ENCODE measurements at regions not wholly inside any gene's neighbourhood (a gene's known extent, or its start where the extent isn't known, plus 50 kb on each side); places are given as distances from the start of the nearest gene placed in this dataset.

DNA sequence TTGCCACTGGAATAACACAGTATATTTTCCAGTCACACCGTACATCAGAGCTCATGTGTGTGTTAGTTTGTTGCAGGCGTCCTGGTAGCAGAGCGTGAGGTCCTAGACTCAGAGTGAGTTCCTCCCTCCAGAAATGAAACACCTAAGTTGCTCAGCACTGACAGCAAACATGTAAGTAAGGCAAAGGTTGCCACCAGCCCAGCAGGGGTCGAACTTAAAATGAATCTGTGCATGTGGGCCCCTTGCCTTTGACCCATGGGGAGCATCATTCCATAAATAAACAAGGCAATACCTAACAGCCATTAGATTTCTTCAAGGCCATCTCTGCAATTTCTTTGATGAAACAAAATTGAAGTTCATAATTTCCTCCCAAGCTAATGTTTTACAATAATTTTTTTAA lies 125.3 kb upstream of the ERG start:
- Histone ChIP-seq H3K4me1 (ENCODE audit: control insufficient read depth in 4 of 4, insufficient read depth in 4 of 4, low read length in 3 of 4) (no peaks in the 10 kb centered on the region), H3K4me3 (ENCODE audit: low read depth in 1 of 3, low read length in 3 of 3) (no peak overlapping the region), H3K9me3 (ENCODE audit: control insufficient read depth in 4 of 4, low read length in 3 of 4) (no peaks in the 10 kb centered on the region), H3K27me3 (ENCODE audit: control insufficient read depth in 4 of 4, insufficient read depth in 4 of 4, low read length in 3 of 4) (no peaks in the 10 kb centered on the region), H3K9ac (ENCODE audit: low read depth in 1 of 2, low read length in 2 of 2) (no peak overlapping the region), H3K27ac (ENCODE audit: low read depth in 1 of 2, low read length in 2 of 2) (no peak overlapping the region), H3K36me3 (ENCODE audit: control insufficient read depth in 4 of 4, insufficient read depth in 3 of 4, low read depth in 1 of 4, low read length in 3 of 4) (no peaks in the 10 kb centered on the region)
- WGBS, result 57% methylated on average over 4 of the region's 4 CpGs
- TF ChIP-seq, protein P1, sequence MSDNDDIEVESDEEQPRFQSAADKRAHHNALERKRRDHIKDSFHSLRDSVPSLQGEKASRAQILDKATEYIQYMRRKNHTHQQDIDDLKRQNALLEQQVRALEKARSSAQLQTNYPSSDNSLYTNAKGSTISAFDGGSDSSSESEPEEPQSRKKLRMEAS (IDR thresholded peaks at IDR 0.05), result no peak
- TF ChIP-seq, protein P2, sequence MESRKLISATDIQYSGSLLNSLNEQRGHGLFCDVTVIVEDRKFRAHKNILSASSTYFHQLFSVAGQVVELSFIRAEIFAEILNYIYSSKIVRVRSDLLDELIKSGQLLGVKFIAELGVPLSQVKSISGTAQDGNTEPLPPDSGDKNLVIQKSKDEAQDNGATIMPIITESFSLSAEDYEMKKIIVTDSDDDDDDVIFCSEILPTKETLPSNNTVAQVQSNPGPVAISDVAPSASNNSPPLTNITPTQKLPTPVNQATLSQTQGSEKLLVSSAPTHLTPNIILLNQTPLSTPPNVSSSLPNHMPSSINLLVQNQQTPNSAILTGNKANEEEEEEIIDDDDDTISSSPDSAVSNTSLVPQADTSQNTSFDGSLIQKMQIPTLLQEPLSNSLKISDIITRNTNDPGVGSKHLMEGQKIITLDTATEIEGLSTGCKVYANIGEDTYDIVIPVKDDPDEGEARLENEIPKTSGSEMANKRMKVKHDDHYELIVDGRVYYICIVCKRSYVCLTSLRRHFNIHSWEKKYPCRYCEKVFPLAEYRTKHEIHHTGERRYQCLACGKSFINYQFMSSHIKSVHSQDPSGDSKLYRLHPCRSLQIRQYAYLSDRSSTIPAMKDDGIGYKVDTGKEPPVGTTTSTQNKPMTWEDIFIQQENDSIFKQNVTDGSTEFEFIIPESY (IDR thresholded peaks at IDR 0.05), result no peak
- TF ChIP-seq FOXA1 (IDR thresholded peaks at IDR 0.05) (no peak), EGR1 (IDR thresholded peaks at IDR 0.05; ENCODE audit: low read depth in 2 of 2) (no peak), GABPA (IDR thresholded peaks at IDR 0.05 in 1 of 2, conservative IDR thresholded peaks at IDR 0.05 in 1 of 2) (no peak), TAF1 (conservative IDR thresholded peaks at IDR 0.05) (no peak), YY1 (IDR thresholded peaks at IDR 0.05) (no peak), JUND (IDR thresholded peaks at IDR 0.05) (no peak), FOXA2 (IDR thresholded peaks at IDR 0.05) (no peak), NR2F2 (IDR thresholded peaks at IDR 0.05) (no peak)
- TF ChIP-seq, protein P3, sequence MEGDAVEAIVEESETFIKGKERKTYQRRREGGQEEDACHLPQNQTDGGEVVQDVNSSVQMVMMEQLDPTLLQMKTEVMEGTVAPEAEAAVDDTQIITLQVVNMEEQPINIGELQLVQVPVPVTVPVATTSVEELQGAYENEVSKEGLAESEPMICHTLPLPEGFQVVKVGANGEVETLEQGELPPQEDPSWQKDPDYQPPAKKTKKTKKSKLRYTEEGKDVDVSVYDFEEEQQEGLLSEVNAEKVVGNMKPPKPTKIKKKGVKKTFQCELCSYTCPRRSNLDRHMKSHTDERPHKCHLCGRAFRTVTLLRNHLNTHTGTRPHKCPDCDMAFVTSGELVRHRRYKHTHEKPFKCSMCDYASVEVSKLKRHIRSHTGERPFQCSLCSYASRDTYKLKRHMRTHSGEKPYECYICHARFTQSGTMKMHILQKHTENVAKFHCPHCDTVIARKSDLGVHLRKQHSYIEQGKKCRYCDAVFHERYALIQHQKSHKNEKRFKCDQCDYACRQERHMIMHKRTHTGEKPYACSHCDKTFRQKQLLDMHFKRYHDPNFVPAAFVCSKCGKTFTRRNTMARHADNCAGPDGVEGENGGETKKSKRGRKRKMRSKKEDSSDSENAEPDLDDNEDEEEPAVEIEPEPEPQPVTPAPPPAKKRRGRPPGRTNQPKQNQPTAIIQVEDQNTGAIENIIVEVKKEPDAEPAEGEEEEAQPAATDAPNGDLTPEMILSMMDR (IDR thresholded peaks at IDR 0.05; ENCODE audit: low read depth, low read length, missing input control), result no peak
- TF ChIP-seq, protein P4, sequence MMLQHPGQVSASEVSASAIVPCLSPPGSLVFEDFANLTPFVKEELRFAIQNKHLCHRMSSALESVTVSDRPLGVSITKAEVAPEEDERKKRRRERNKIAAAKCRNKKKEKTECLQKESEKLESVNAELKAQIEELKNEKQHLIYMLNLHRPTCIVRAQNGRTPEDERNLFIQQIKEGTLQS (IDR thresholded peaks at IDR 0.05), result no peak
- no peak for DNase-seq (ENCODE audit: low spot score)

DNA sequence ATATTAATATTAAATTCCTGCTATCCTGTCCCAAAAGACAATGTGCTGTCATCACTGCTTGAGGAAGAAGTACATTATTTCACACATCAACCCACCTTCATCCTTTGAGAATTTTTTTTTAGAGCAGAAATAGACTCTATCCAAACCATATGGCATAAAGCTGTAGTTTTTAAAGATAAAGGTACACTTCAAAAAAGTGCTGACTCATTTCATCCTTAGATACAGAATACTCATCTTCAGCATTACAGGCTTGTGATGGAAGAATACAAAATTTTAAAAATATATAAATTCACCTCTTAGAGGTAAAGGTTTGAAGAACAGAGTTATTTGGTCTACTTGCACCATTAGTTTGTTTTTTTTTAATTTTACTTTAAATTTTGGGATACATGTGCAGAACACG lies 126.7 kb upstream of the ERG start:
- WGBS, result 99% methylated on average over 1 of the region's 1 CpG
- no peak for TF ChIP-seq JUND (IDR thresholded peaks at IDR 0.05)
- TF ChIP-seq, protein P5, sequence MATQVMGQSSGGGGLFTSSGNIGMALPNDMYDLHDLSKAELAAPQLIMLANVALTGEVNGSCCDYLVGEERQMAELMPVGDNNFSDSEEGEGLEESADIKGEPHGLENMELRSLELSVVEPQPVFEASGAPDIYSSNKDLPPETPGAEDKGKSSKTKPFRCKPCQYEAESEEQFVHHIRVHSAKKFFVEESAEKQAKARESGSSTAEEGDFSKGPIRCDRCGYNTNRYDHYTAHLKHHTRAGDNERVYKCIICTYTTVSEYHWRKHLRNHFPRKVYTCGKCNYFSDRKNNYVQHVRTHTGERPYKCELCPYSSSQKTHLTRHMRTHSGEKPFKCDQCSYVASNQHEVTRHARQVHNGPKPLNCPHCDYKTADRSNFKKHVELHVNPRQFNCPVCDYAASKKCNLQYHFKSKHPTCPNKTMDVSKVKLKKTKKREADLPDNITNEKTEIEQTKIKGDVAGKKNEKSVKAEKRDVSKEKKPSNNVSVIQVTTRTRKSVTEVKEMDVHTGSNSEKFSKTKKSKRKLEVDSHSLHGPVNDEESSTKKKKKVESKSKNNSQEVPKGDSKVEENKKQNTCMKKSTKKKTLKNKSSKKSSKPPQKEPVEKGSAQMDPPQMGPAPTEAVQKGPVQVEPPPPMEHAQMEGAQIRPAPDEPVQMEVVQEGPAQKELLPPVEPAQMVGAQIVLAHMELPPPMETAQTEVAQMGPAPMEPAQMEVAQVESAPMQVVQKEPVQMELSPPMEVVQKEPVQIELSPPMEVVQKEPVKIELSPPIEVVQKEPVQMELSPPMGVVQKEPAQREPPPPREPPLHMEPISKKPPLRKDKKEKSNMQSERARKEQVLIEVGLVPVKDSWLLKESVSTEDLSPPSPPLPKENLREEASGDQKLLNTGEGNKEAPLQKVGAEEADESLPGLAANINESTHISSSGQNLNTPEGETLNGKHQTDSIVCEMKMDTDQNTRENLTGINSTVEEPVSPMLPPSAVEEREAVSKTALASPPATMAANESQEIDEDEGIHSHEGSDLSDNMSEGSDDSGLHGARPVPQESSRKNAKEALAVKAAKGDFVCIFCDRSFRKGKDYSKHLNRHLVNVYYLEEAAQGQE (IDR thresholded peaks at IDR 0.05), result no peak
- no peak for TF ChIP-seq NR2F2 (IDR thresholded peaks at IDR 0.05)
- TF ChIP-seq FOXA2 (IDR thresholded peaks at IDR 0.05), result no peak
- no peak for TF ChIP-seq RAD21 (IDR thresholded peaks at IDR 0.05)
- no peak for TF ChIP-seq HNF4G (IDR thresholded peaks at IDR 0.05)
- no peak for TF ChIP-seq RXRA (IDR thresholded peaks at IDR 0.05)
- TF ChIP-seq SP1 (IDR thresholded peaks at IDR 0.05), result no peak
- TF ChIP-seq HNF4A (conservative IDR thresholded peaks at IDR 0.05), result no peak
- no peak for DNase-seq (ENCODE audit: low spot score)
- Histone ChIP-seq H3K36me3 (ENCODE audit: control insufficient read depth in 4 of 4, insufficient read depth in 3 of 4, low read depth in 1 of 4, low read length in 3 of 4) (no peaks in the 10 kb centered on the region), H3K9ac (ENCODE audit: low read depth in 1 of 2, low read length in 2 of 2) (no peak overlapping the region), H3K9me3 (ENCODE audit: control insufficient read depth in 4 of 4, low read length in 3 of 4) (peaks cover 0 to 3% (median 0%) of the 10 kb centered on the region in 4 donors), H3K27ac (ENCODE audit: low read depth in 1 of 2, low read length in 2 of 2) (no peak overlapping the region), H3K27me3 (ENCODE audit: control insufficient read depth in 4 of 4, insufficient read depth in 4 of 4, low read length in 3 of 4) (no peaks in the 10 kb centered on the region), H3K4me1 (ENCODE audit: control insufficient read depth in 4 of 4, insufficient read depth in 4 of 4, low read length in 3 of 4) (no peaks in the 10 kb centered on the region), H3K4me3 (ENCODE audit: low read depth in 1 of 3, low read length in 3 of 3) (no peak overlapping the region)

Data from liver (tissue), 8 donors.